Neural cell (in vitro differentiated cells): ENCODE measurements at regions not wholly inside any gene's neighbourhood (a gene's known extent, or its start where the extent isn't known, plus 50 kb on each side); places are given as distances from the start of the nearest gene placed in this dataset.

Experiments
- H2AFZ ChIP-seq: fragments of 200-600, 300-800 bp; sonication (generic), shearing (Covaris generic); 2 replicates; pipeline ENCODE4 v1.6.0; 2014; ENCODE audit warnings: low read depth, mild to moderate bottlenecking, antibody characterized with exemption, low read length, moderate library complexity
- H3F3A ChIP-seq: fragments of 200-600 bp; shearing (Covaris generic); 2 replicates; pipeline ENCODE4 v1.6.1; 2016; ENCODE audit warnings: mild to moderate bottlenecking, moderate library complexity, mixed read lengths, antibody characterized with exemption, low read length; ENCODE audit not compliant: insufficient read depth, poor library complexity, severe bottlenecking
- H3K27ac ChIP-seq: fragments of 200-600, 300-800 bp; sonication (generic), shearing (Covaris generic); 2 replicates; pipeline ENCODE4 v1.5.1; 2014; ENCODE audit warnings: mild to moderate bottlenecking, low read length, moderate library complexity
- H3K27me3 ChIP-seq: fragments of 300-800, 200-600 bp; sonication (generic), shearing (Covaris generic); 2 replicates; pipeline ENCODE4 v1.6.0; 2014; ENCODE audit warnings: mild to moderate bottlenecking, low read depth, low read length, moderate library complexity; ENCODE audit not compliant: insufficient read depth
- H3K36me3 ChIP-seq: fragments of 300-800, 200-600 bp; sonication (generic), shearing (Covaris generic); 2 replicates; pipeline ENCODE4 v1.5.1; 2014; ENCODE audit warnings: mild to moderate bottlenecking, antibody characterized with exemption, low read length, moderate library complexity; ENCODE audit not compliant: insufficient read depth
- H3K4me2 ChIP-seq: fragments of 300-800, 200-600 bp; sonication (generic), shearing (Covaris generic); 2 replicates; pipeline ENCODE4 v1.6.0; 2014; ENCODE audit warnings: mild to moderate bottlenecking, low read length
- H3K4me3 ChIP-seq: fragments of 300-800, 200-600 bp; sonication (generic), shearing (Covaris generic); 2 replicates; pipeline ENCODE4 v1.5.1; 2014; ENCODE audit warnings: mild to moderate bottlenecking, low read length, moderate library complexity
- H3K79me2 ChIP-seq: fragments of 200-600 bp; shearing (Covaris generic); replicated peaks from 2 replicates; pipeline ENCODE4 v1.6.0; 2014; ENCODE audit warnings: mild to moderate bottlenecking, low read length, moderate library complexity; ENCODE audit not compliant: insufficient read depth
- H3K9ac ChIP-seq: fragments of 300-800, 200-600 bp; sonication (generic), shearing (Covaris generic); 2 replicates; pipeline ENCODE4 v1.6.1; 2016; ENCODE audit warnings: mild to moderate bottlenecking, low read length, mixed read lengths
- H3K9me2 ChIP-seq: fragments of 200-600 bp; shearing (Covaris generic); 2 replicates; pipeline ENCODE4 v1.6.1; 2016; ENCODE audit warnings: mild to moderate bottlenecking, low read length, mixed read lengths; ENCODE audit not compliant: insufficient read depth
- H3K9me3 ChIP-seq: fragments of 200-600, 300-800 bp; sonication (generic), shearing (Covaris generic); 2 replicates; pipeline ENCODE4 v1.6.1; 2016; ENCODE audit warnings: mild to moderate bottlenecking, mixed run types, low read length, moderate library complexity, mixed read lengths
- H4K20me1 ChIP-seq: fragments of 200-600 bp; shearing (Covaris generic); 2 replicates; pipeline ENCODE4 v1.6.1; 2016; ENCODE audit warnings: mild to moderate bottlenecking, mixed run types; ENCODE audit not compliant: insufficient read depth
- EP300 ChIP-seq: fragments of 450-650 bp; conservative IDR thresholded peaks from 2 replicates; pipeline ENCODE4 v1.6.1; 2014; ENCODE audit warnings: antibody characterized with exemption, mild to moderate bottlenecking, moderate library complexity; ENCODE audit not compliant: poor library complexity, severe bottlenecking
- EZH2 ChIP-seq: fragments of 200-600, 300-800 bp; shearing (Covaris generic), sonication (generic); IDR thresholded peaks from 2 replicates; pipeline ENCODE4 v1.6.1; 2014; ENCODE audit warnings: antibody characterized with exemption, low read length, borderline replicate concordance, mild to moderate bottlenecking; ENCODE audit not compliant: insufficient read depth, poor library complexity, severe bottlenecking
- MXI1 ChIP-seq: fragments of 450-650 bp; conservative IDR thresholded peaks from 2 replicates; pipeline ENCODE4 v1.6.1; 2014; ENCODE audit warnings: antibody characterized with exemption, mild to moderate bottlenecking; ENCODE audit not compliant: poor library complexity, severe bottlenecking
- POLR2AphosphoS5 ChIP-seq: IDR thresholded peaks from 2 replicates; pipeline ENCODE4 v1.6.1; 2012
- RAD21 ChIP-seq: fragments of 450-650 bp; conservative IDR thresholded peaks from 2 replicates; pipeline ENCODE4 v1.6.1; 2014; ENCODE audit warnings: antibody characterized with exemption, mild to moderate bottlenecking, moderate library complexity
- SMC3 ChIP-seq: fragments of 450-650 bp; conservative IDR thresholded peaks from 2 replicates; pipeline ENCODE4 v1.6.1; 2014; ENCODE audit warnings: antibody characterized with exemption, mild to moderate bottlenecking, moderate library complexity; ENCODE audit not compliant: poor library complexity
- TAF1 ChIP-seq: IDR thresholded peaks from 2 replicates; pipeline ENCODE4 v1.6.1; 2012; ENCODE audit warnings: low read depth
- TF ChIP-seq, protein P1 (sequence below): IDR thresholded peaks from 2 replicates; pipeline ENCODE4 v1.6.1; 2012; ENCODE audit warnings: borderline replicate concordance
- TF ChIP-seq, protein P2 (sequence below): fragments of 450-650 bp; IDR thresholded peaks from 2 replicates; pipeline ENCODE4 v1.5.1; 2014; ENCODE audit warnings: antibody characterized with exemption, mild to moderate bottlenecking, moderate library complexity; ENCODE audit not compliant: poor library complexity, severe bottlenecking

DNA sequence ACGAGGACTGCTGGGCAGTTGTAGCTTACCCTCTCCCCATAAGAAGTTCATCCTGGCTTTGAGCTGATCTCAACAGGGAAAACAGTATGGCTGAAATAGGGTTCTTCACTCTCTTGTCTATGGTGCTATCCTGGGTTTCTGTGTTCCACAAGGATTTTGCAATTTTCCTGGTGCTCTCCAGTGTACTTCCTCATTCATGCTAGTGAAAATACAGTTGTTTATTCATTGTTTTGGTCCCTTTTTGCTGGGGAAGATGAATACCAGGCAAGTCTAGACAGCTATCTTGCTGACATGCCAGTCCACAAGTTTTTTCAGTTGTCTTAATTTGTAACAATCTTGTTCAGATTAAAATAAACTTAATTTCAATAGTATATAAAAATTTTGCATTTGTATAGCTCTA, 306.5 kb downstream of the DLEU7 start:
- TF ChIP-seq RAD21 (no peak), SMC3 (no peak), EP300 (no peak), POLR2AphosphoS5 (no peak), MXI1 (no peak), EZH2 (no peak), TAF1 (no peak)
- TF ChIP-seq, protein P1, sequence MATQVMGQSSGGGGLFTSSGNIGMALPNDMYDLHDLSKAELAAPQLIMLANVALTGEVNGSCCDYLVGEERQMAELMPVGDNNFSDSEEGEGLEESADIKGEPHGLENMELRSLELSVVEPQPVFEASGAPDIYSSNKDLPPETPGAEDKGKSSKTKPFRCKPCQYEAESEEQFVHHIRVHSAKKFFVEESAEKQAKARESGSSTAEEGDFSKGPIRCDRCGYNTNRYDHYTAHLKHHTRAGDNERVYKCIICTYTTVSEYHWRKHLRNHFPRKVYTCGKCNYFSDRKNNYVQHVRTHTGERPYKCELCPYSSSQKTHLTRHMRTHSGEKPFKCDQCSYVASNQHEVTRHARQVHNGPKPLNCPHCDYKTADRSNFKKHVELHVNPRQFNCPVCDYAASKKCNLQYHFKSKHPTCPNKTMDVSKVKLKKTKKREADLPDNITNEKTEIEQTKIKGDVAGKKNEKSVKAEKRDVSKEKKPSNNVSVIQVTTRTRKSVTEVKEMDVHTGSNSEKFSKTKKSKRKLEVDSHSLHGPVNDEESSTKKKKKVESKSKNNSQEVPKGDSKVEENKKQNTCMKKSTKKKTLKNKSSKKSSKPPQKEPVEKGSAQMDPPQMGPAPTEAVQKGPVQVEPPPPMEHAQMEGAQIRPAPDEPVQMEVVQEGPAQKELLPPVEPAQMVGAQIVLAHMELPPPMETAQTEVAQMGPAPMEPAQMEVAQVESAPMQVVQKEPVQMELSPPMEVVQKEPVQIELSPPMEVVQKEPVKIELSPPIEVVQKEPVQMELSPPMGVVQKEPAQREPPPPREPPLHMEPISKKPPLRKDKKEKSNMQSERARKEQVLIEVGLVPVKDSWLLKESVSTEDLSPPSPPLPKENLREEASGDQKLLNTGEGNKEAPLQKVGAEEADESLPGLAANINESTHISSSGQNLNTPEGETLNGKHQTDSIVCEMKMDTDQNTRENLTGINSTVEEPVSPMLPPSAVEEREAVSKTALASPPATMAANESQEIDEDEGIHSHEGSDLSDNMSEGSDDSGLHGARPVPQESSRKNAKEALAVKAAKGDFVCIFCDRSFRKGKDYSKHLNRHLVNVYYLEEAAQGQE: no peak
- TF ChIP-seq, protein P2, sequence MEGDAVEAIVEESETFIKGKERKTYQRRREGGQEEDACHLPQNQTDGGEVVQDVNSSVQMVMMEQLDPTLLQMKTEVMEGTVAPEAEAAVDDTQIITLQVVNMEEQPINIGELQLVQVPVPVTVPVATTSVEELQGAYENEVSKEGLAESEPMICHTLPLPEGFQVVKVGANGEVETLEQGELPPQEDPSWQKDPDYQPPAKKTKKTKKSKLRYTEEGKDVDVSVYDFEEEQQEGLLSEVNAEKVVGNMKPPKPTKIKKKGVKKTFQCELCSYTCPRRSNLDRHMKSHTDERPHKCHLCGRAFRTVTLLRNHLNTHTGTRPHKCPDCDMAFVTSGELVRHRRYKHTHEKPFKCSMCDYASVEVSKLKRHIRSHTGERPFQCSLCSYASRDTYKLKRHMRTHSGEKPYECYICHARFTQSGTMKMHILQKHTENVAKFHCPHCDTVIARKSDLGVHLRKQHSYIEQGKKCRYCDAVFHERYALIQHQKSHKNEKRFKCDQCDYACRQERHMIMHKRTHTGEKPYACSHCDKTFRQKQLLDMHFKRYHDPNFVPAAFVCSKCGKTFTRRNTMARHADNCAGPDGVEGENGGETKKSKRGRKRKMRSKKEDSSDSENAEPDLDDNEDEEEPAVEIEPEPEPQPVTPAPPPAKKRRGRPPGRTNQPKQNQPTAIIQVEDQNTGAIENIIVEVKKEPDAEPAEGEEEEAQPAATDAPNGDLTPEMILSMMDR: no peak
- H4K20me1 ChIP-seq: no peaks in the 10 kb centered on the region
- H3K9me3 ChIP-seq: peaks cover 5% of the 10 kb centered on the region

DNA sequence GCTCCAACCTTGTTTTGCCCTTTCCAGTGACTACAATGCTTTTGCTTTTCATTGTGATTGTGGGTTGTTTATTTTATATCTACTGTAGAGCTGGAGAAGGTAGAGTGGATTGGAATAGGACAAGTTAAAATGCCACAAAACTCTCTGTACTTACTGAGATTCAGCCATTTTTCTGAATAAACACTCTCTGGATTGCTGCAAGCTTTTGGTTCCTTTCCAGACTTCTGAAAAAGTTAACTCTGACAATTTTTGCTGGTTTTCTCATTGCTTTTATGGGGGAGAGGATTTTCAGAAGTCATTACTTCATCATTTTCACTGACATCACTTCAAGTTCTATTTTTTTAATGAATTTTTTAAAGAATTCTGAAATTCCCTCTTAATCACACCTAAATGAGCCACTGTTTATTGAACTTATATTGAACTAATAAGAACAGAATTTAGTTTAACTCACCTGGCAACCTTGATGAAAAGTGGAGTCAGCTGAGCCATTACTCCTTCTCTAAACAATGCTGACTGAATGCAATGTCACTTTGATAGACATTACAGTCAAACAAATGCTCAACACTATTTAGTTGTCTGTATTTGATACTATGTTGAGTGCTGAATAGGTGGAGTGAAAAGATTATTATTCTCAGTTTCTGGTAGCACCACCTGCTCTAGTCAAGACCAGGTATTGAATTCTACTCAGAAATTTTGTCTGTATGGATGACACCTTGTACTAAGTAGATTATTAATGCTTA, 303.5 kb downstream of the DLEU7 start:
- no peaks in the 10 kb centered on the region for H3K79me2 ChIP-seq
- no peak overlapping the region for H3K4me2 ChIP-seq
- no peaks in the 10 kb centered on the region for H4K20me1 ChIP-seq
- H3K9ac ChIP-seq: no peak overlapping the region
- no peaks in the 10 kb centered on the region for H3K27me3 ChIP-seq
- no peaks in the 10 kb centered on the region for H3F3A ChIP-seq
- H2AFZ ChIP-seq: no peak overlapping the region
- peak; percentile 94 for TF ChIP-seq POLR2AphosphoS5
- TF ChIP-seq, protein P2: no peak
- peak; percentile 98 for TF ChIP-seq EP300
- peaks cover 5% of the 10 kb centered on the region for H3K9me3 ChIP-seq
- H3K36me3 ChIP-seq: no peaks in the 10 kb centered on the region
- no peak overlapping the region for H3K4me3 ChIP-seq
- no peak overlapping the region for H3K27ac ChIP-seq
- no peaks in the 10 kb centered on the region for H3K9me2 ChIP-seq

More for the DNA sequence above, 306.5 kb downstream of the DLEU7 start:
- no peak overlapping the region for H3K27ac ChIP-seq
- no peaks in the 10 kb centered on the region for H3K79me2 ChIP-seq
- no peak overlapping the region for H3K4me2 ChIP-seq
- no peaks in the 10 kb centered on the region for H3K36me3 ChIP-seq
- no peak overlapping the region for H3K4me3 ChIP-seq
- H3K9ac ChIP-seq: no peak overlapping the region
- no peaks in the 10 kb centered on the region for H3F3A ChIP-seq
- H3K27me3 ChIP-seq: no peaks in the 10 kb centered on the region
- H2AFZ ChIP-seq: no peak overlapping the region
- H3K9me2 ChIP-seq: no peaks in the 10 kb centered on the region
